Psoas muscle (tissue), 7 donors: ENCODE measurements at regions not wholly inside any gene's neighbourhood (a gene's known extent, or its start where the extent isn't known, plus 50 kb on each side); places are given as distances from the start of the nearest gene placed in this dataset.

Source experiments
- ATAC-seq, 4 donors: fragments of 200-7000 bp; cut with Tn5 transposase; one replicate each; pipeline ENCODE4 v1.9.1; 2020; ENCODE audit warnings: moderate library complexity in 3 of 4, mild to moderate bottlenecking in 2 of 4
- DNase-seq, 2 donors: peaks; one replicate each; pipeline ENCODE4 v3.0.0-alpha.2; 2020
- H3K27ac ChIP-seq: fragments of 200-600 bp; one replicate; pipeline ENCODE4 v1.8.0; 2022
- H3K27me3 ChIP-seq, 3 donors: fragments of 200-600 bp in 1 of 3; one replicate each; pipeline versions ENCODE4 v1.6.1 to v1.8.0; 2013 to 2022; ENCODE audit warnings: low read length in 2 of 3, mild to moderate bottlenecking in 2 of 3, moderate library complexity in 1 of 3; ENCODE audit not compliant: insufficient read depth in 3 of 3
- H3K36me3 ChIP-seq, 2 donors: fragments of 200-600 bp in 1 of 2; one replicate each; pipeline versions ENCODE4 v1.6.1 to v1.8.0; 2013 to 2022; ENCODE audit warnings: low read depth in 1 of 2, mild to moderate bottlenecking in 1 of 2, moderate library complexity in 1 of 2; ENCODE audit not compliant: insufficient read depth in 1 of 2
- H3K4me1 ChIP-seq: fragments of 200-600 bp; one replicate; pipeline ENCODE4 v1.8.0; 2022
- H3K4me3 ChIP-seq: fragments of 200-600 bp; one replicate; pipeline ENCODE4 v1.8.0; 2022; ENCODE audit warnings: mild to moderate bottlenecking
- H3K9me3 ChIP-seq: fragments of 200-600 bp; one replicate; pipeline ENCODE4 v1.8.0; 2022
- CTCF ChIP-seq: fragments of 200-600 bp; IDR thresholded peaks from one replicate; pipeline ENCODE4 v1.8.0; 2022; ENCODE audit warnings: antibody characterized with exemption
- WGBS, 3 donors: extraction: QIAGEN DNeasy Blood & Tissue Kit; methylation state at CpG; one replicate each; pipeline versions ENCODE4 v1.1.6 to v1.1.7; 2013; 5-methylcytosine and 5-hydroxymethylcytosine counted together
- intact Hi-C, 2 donors: fragments of 100-400 bp; cut with DNase I; formaldehyde crosslinking; loops; one replicate each; pipeline versions ENCODE4 v1.11.0 to v1.14.2; 2022
- donor health status: healthy with polysubstance abuse.
- donor health status: DM: no; HTN: no; CAD: no; lungs with moderate emphysema.
- donor health status: Bipolar disorder and iron deficiency.
- donor health status: healthy.
- donor health status: DM: yes; HTN: yes; CAD: no.
- donor health status: DM: no; HTN: no; CAD: no.
- donor health status: DM: yes; HTN: yes; CAD: no.

DNA sequence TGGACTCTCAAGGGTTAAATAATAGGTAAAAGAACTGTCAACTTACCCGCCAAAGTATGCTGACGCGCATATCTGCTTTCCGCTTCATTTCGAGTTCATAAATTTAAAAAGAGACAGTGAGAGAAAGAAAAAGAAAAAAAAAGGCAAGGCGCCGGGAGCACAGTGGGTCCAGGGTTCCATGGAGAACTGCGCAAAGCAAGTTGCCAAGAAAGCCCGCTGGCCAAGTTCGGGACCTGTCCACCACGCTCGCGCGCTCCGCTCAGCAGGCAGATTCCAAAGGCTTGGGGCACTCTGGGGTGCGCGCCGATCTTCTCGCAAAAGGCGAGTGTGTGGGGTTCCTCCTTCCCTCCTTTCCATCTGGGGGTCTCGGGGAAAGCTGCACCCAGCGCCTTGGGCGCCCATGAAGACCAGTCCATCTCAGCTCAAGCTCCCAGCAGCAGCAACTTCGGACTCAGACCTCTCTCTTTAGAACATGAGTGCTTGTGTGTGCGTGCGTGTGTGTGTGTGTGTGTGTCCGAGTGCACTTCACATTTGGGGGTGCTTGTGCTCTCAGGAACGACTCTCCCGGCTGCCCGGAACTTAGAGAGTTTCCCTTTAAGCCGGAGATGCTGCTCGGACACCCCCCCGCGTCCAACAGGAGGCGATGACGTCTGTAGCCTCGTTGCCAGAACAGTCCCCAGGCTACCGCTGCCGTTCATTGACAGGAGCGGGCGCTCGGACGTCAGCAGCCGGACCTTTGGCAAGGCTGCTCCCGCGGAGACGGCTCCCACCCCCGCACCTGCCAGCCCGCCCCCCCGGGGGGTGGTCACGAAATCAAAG, 180.0 kb downstream of the TBXT start:
- ATAC-seq: peak; percentile 52 to 81 (median 77)
- peak overlapping the region; percentile 63 for H3K4me3 ChIP-seq
- intact Hi-C loops: no loop called here
- DNase-seq: peak; percentile 78
- H3K27ac ChIP-seq: no peak overlapping the region
- H3K36me3 ChIP-seq: no peaks in the 10 kb centered on the region
- no peak for TF ChIP-seq CTCF
- WGBS, 3 donors: 0% methylated on average over 44 to 51 of the region's 51 CpGs
- H3K9me3 ChIP-seq: no peaks in the 10 kb centered on the region
- H3K4me1 ChIP-seq: no peaks in the 10 kb centered on the region
- peaks cover 0 to 56% (median 5%) of the 10 kb centered on the region in 3 donors for H3K27me3 ChIP-seq

DNA sequence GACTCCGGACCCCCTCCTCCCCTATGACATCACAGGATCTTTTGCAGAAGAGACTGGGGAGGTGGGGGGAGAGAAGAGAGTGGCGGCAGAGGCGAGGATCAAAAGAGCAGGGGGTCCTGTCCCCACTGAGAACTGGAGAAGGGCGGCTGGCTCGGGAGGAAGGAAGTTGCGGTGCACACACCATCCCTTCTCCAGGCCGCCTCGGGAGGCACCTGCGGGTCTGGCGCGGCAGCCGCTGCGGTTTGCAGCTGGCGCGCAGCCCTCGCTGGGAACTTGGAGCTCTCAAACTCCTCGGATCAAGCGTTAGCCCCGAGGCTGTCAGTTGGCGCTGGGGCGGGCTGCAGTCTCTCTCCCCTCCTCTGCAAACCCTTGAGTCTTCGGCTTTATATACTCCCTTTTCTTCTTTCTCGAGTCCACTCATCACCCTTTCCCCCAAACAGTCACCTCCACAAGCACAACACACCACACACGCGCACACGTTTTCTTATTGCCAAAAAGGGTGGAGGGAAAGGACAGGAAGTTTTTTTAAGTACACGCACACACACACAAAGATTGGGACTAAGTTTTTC, 180.7 kb downstream of the TBXT start:
- peaks cover 0 to 56% (median 5%) of the 10 kb centered on the region in 3 donors for H3K27me3 ChIP-seq
- H3K27ac ChIP-seq: no peak overlapping the region
- WGBS, 3 donors: 0 to 1% (median 0%) methylated on average over 25 to 27 of the region's 27 CpGs
- TF ChIP-seq CTCF: no peak
- no peaks in the 10 kb centered on the region for H3K36me3 ChIP-seq
- intact Hi-C loops: no loop called here
- no peak for DNase-seq
- H3K9me3 ChIP-seq: no peaks in the 10 kb centered on the region
- no peak for ATAC-seq
- peak overlapping the region; percentile 63 for H3K4me3 ChIP-seq
- no peaks in the 10 kb centered on the region for H3K4me1 ChIP-seq

GRCh38 chr6:165986311-165986913, 181.2 kb downstream of the TBXT start:
- H3K27ac ChIP-seq: no peak overlapping the region
- ATAC-seq: no peak

GRCh38 chr6:165985806-165986299, 181.8 kb downstream of the TBXT start:
- WGBS, 3 donors: 8 to 16% (median 13%) methylated on average over 14 of the region's 14 CpGs
- DNase-seq (no peak), ATAC-seq (no peak)
- Histone ChIP-seq H3K27me3 (peaks cover 0 to 59% (median 5%) of the 10 kb centered on the region in 3 donors), H3K36me3 (no peaks in the 10 kb centered on the region), H3K9me3 (no peaks in the 10 kb centered on the region), H3K4me1 (no peaks in the 10 kb centered on the region), H3K27ac (no peak overlapping the region), H3K4me3 (peak overlapping the region; percentile 63)
- intact Hi-C loops: no loop called here
- no peak for TF ChIP-seq CTCF

More at GRCh38 chr6:165986311-165986913, 181.2 kb downstream of the TBXT start:
- Histone ChIP-seq H3K4me3 (peak overlapping the region; percentile 63), H3K36me3 (no peaks in the 10 kb centered on the region), H3K27me3 (peaks cover 0 to 59% (median 5%) of the 10 kb centered on the region in 3 donors), H3K4me1 (no peaks in the 10 kb centered on the region), H3K9me3 (no peaks in the 10 kb centered on the region)
- intact Hi-C loops: no loop called here
- DNase-seq: no peak
- 2 to 6% (median 4%) methylated on average over 7 to 8 of the region's 8 CpGs for whole genome bisulfite sequencing, 3 donors
- TF ChIP-seq CTCF: no peak
